OCI-LY3 (cell line): ENCODE measurements at regions not wholly inside any gene's neighbourhood (a gene's known extent, or its start where the extent isn't known, plus 50 kb on each side); places are given as distances from the start of the nearest gene placed in this dataset.

Source experiments
- H2AFZ ChIP-seq: fragments of 200-600, 300-600 bp; shearing (Covaris generic); 2 replicates; pipeline ENCODE4 v1.6.0; 2014; ENCODE audit warnings: antibody characterized with exemption, low read depth, low read length
- H3K27ac ChIP-seq: fragments of 200-600, 300-600 bp; sonication (generic); 2 replicates; pipeline ENCODE4 v1.5.1; 2014; ENCODE audit warnings: mild to moderate bottlenecking, low read length, moderate library complexity, mixed read lengths
- H3K27me3 ChIP-seq: fragments of 200-600, 300-600 bp; sonication (generic); 2 replicates; pipeline ENCODE4 v1.6.1; 2014; ENCODE audit warnings: low read depth, low read length, mixed read lengths
- H3K36me3 ChIP-seq: fragments of 200-600, 300-600 bp; sonication (generic); replicated peaks from 2 replicates; pipeline ENCODE3; 2014; ENCODE audit warnings: low read depth, low read length, mixed read lengths
- H3K4me1 ChIP-seq: fragments of 300-600, 200-600 bp; sonication (generic); 2 replicates; pipeline ENCODE4 v1.6.1; 2014; ENCODE audit warnings: low read length, mixed read lengths
- H3K4me2 ChIP-seq: fragments of 200-600, 300-600 bp; sonication (generic); 2 replicates; pipeline ENCODE4 v1.6.1; 2014; ENCODE audit warnings: low read length, mixed read lengths
- H3K4me3 ChIP-seq: fragments of 300-600, 200-600 bp; sonication (generic); 2 replicates; pipeline ENCODE4 v1.5.1; 2014; ENCODE audit warnings: antibody characterized with exemption, mild to moderate bottlenecking, low read length, moderate library complexity
- H3K79me2 ChIP-seq: fragments of 300-600, 200-600 bp; shearing (Covaris generic); 2 replicates; pipeline ENCODE4 v1.6.1; 2014; ENCODE audit warnings: mild to moderate bottlenecking, low read length, mixed read lengths
- H3K9ac ChIP-seq: fragments of 300-600, 200-600 bp; shearing (Covaris generic); 2 replicates; pipeline ENCODE4 v1.6.0; 2014; ENCODE audit warnings: mild to moderate bottlenecking, low read length, moderate library complexity
- H3K9me3 ChIP-seq: fragments of 200-600, 300-600 bp; shearing (Covaris generic); 2 replicates; pipeline ENCODE4 v1.6.1; 2014; ENCODE audit warnings: low read length, mixed read lengths; ENCODE audit not compliant: insufficient read depth
- H4K20me1 ChIP-seq: fragments of 200-600, 300-600 bp; sonication (generic); 2 replicates; pipeline ENCODE4 v1.6.1; 2016; ENCODE audit warnings: low read length, mixed read lengths; ENCODE audit not compliant: insufficient read depth
- CTCF ChIP-seq: fragments of 200-600, 300-600 bp; sonication (generic); IDR thresholded peaks from 2 replicates; pipeline ENCODE4 v1.5.1; 2014; ENCODE audit warnings: antibody characterized with exemption, low read length, low read depth
- EZH2phosphoT487 ChIP-seq: fragments of 200-600 bp; shearing (Covaris generic); IDR thresholded peaks from 2 replicates; pipeline ENCODE4 v1.6.1; 2018; ENCODE audit warnings: antibody characterized with exemption, mixed run types, low read depth

- TF ChIP-seq CTCF (no peak), EZH2phosphoT487 (no peak)
- Histone ChIP-seq H3K4me2 (no peak overlapping the region), H3K36me3 (no peaks in the 10 kb centered on the region), H3K9ac (no peak overlapping the region), H3K27ac (no peak overlapping the region), H2AFZ (no peak overlapping the region), H3K4me1 (no peaks in the 10 kb centered on the region), H3K4me3 (no peak overlapping the region), H3K9me3 (no peaks in the 10 kb centered on the region), H4K20me1 (no peaks in the 10 kb centered on the region), H3K27me3 (0 out of 2 replicates have a peak, but pooled peaks cover 6% of the 10 kb centered on the region), H3K79me2 (no peaks in the 10 kb centered on the region)
Measured at GRCh38 chr13:39810091-39810877, 154.8 kb downstream of the COG6 start.

- H3K9me3 ChIP-seq, result no peaks in the 10 kb centered on the region
- no peak overlapping the region for H3K27ac ChIP-seq
- TF ChIP-seq EZH2phosphoT487, result no peak
- no peak for TF ChIP-seq CTCF
- H2AFZ ChIP-seq, result no peak overlapping the region
- no peaks in the 10 kb centered on the region for H3K79me2 ChIP-seq
- H3K4me2 ChIP-seq, result no peak overlapping the region
- H4K20me1 ChIP-seq, result no peaks in the 10 kb centered on the region
- no peaks in the 10 kb centered on the region for H3K36me3 ChIP-seq
- 0 out of 2 replicates have a peak, but pooled peaks cover 6% of the 10 kb centered on the region for H3K27me3 ChIP-seq
- no peaks in the 10 kb centered on the region for H3K4me1 ChIP-seq
- H3K9ac ChIP-seq, result no peak overlapping the region
- no peak overlapping the region for H3K4me3 ChIP-seq
Measured at GRCh38 chr13:39811051-39811450, 155.6 kb downstream of the COG6 start.

- H2AFZ ChIP-seq, result no peak overlapping the region
- H3K9ac ChIP-seq, result no peak overlapping the region
- no peaks in the 10 kb centered on the region for H3K36me3 ChIP-seq
- H3K9me3 ChIP-seq, result no peaks in the 10 kb centered on the region
- no peaks in the 10 kb centered on the region for H3K4me1 ChIP-seq
- TF ChIP-seq EZH2phosphoT487 (no peak), CTCF (no peak)
- H3K4me3 ChIP-seq, result no peak overlapping the region
- H3K27ac ChIP-seq, result no peak overlapping the region
- no peaks in the 10 kb centered on the region for H3K79me2 ChIP-seq
- H3K4me2 ChIP-seq, result no peak overlapping the region
- H3K27me3 ChIP-seq, result 0 out of 2 replicates have a peak, but pooled peaks cover 6% of the 10 kb centered on the region
- no peaks in the 10 kb centered on the region for H4K20me1 ChIP-seq
Measured at GRCh38 chr13:39811696-39812095, 156.2 kb downstream of the COG6 start.

GRCh38 chr13:39815345-39816111 lies 160.1 kb downstream of the COG6 start:
- Histone ChIP-seq H4K20me1 (no peaks in the 10 kb centered on the region), H2AFZ (no peak overlapping the region), H3K27ac (no peak overlapping the region)

More at GRCh38 chr13:39815345-39816111, 160.1 kb downstream of the COG6 start:
- Histone ChIP-seq H3K4me1 (no peaks in the 10 kb centered on the region), H3K79me2 (no peaks in the 10 kb centered on the region), H3K27me3 (no peaks in the 10 kb centered on the region), H3K9me3 (no peaks in the 10 kb centered on the region), H3K9ac (no peak overlapping the region), H3K4me2 (no peak overlapping the region), H3K36me3 (no peaks in the 10 kb centered on the region), H3K4me3 (no peak overlapping the region)
- TF ChIP-seq EZH2phosphoT487 (no peak), CTCF (no peak; the same call in 1 of the 2 replicates)
